ENCODE measurements at regions not wholly inside any gene's neighbourhood (a gene's known extent, or its start where the extent isn't known, plus 50 kb on each side); places are given as distances from the start of the nearest gene placed in this dataset.

- no peak for DNase-seq (ENCODE audit: low spot score in 2 of 2)
- intact Hi-C loops (cut with DNase I; ENCODE audit: low total_unique reads): no loop called here
- no peak overlapping the region for H3K4me3 ChIP-seq
- no peaks in the 10 kb centered on the region for H3K9me3 ChIP-seq
- no peak for TF ChIP-seq CTCF (IDR thresholded peaks at IDR 0.05)
- no peaks in the 10 kb centered on the region for H3K4me1 ChIP-seq
- no peaks in the 10 kb centered on the region for H3K27me3 ChIP-seq
- no peak overlapping the region for H3K27ac ChIP-seq
- no peaks in the 10 kb centered on the region for H3K36me3 ChIP-seq
Observed at GRCh38 chr5:99133921-99134320, 205.1 kb upstream of the CHD1 start.

GRCh38 chr5:99129768-99130501 lies 201.1 kb upstream of the CHD1 start:
- no peaks in the 10 kb centered on the region for H3K27me3 ChIP-seq
- TF ChIP-seq POLR2A (IDR thresholded peaks at IDR 0.05) (no peak), POLR2AphosphoS5 (IDR thresholded peaks at IDR 0.05) (no peak), CTCF (IDR thresholded peaks at IDR 0.05) (no peak)
- no peak overlapping the region for H3K27ac ChIP-seq
- intact Hi-C loops (cut with DNase I; ENCODE audit: low total_unique reads): no loop called here
- no peaks in the 10 kb centered on the region for H3K4me1 ChIP-seq
- H3K9me3 ChIP-seq: no peaks in the 10 kb centered on the region
- H3K36me3 ChIP-seq: no peaks in the 10 kb centered on the region
- DNase-seq (ENCODE audit: low spot score in 2 of 2): no peak
- no peak overlapping the region for H3K4me3 ChIP-seq

- no peak for DNase-seq (ENCODE audit: low spot score in 2 of 2)
- Histone ChIP-seq H3K27me3 (no peaks in the 10 kb centered on the region), H3K36me3 (no peaks in the 10 kb centered on the region), H3K4me3 (no peak overlapping the region), H3K9me3 (no peaks in the 10 kb centered on the region), H3K27ac (no peak overlapping the region), H3K4me1 (no peaks in the 10 kb centered on the region)
- intact Hi-C loops (cut with DNase I; ENCODE audit: low total_unique reads): no loop called here
- no peak for TF ChIP-seq POLR2AphosphoS5 (IDR thresholded peaks at IDR 0.05)
- TF ChIP-seq POLR2A (IDR thresholded peaks at IDR 0.05): no peak
- TF ChIP-seq CTCF (IDR thresholded peaks at IDR 0.05): no peak
Observed at GRCh38 chr5:99122976-99123375, 194.2 kb upstream of the CHD1 start.

GRCh38 chr5:99119326-99119725 lies 190.5 kb upstream of the CHD1 start:
- no peak overlapping the region for H3K27ac ChIP-seq
- intact Hi-C loops (cut with DNase I; ENCODE audit: low total_unique reads): no loop called here
- TF ChIP-seq POLR2A (IDR thresholded peaks at IDR 0.05): no peak
- no peak for TF ChIP-seq CTCF (IDR thresholded peaks at IDR 0.05)
- no peaks in the 10 kb centered on the region for H3K27me3 ChIP-seq
- no peaks in the 10 kb centered on the region for H3K9me3 ChIP-seq
- H3K4me1 ChIP-seq: no peaks in the 10 kb centered on the region
- no peak overlapping the region for H3K4me3 ChIP-seq
- DNase-seq (ENCODE audit: low spot score in 2 of 2): no peak
- no peaks in the 10 kb centered on the region for H3K36me3 ChIP-seq

GRCh38 chr5:99116526-99116925 lies 187.7 kb upstream of the CHD1 start:
- DNase-seq (ENCODE audit: low spot score in 2 of 2): no peak
- no peak overlapping the region for H3K27ac ChIP-seq
- intact Hi-C loops (cut with DNase I; ENCODE audit: low total_unique reads): no loop called here

More at GRCh38 chr5:99116526-99116925, 187.7 kb upstream of the CHD1 start:
- no peak overlapping the region for H3K4me3 ChIP-seq
- H3K36me3 ChIP-seq: no peaks in the 10 kb centered on the region
- H3K27me3 ChIP-seq: no peaks in the 10 kb centered on the region
- no peaks in the 10 kb centered on the region for H3K9me3 ChIP-seq
- TF ChIP-seq CTCF (IDR thresholded peaks at IDR 0.05): no peak
- no peak for TF ChIP-seq POLR2AphosphoS5 (IDR thresholded peaks at IDR 0.05)
- no peak for TF ChIP-seq POLR2A (IDR thresholded peaks at IDR 0.05)
- H3K4me1 ChIP-seq: no peaks in the 10 kb centered on the region
